GM18951 (cell line): ENCODE measurements at regions not wholly inside any gene's neighbourhood (a gene's known extent, or its start where the extent isn't known, plus 50 kb on each side); places are given as distances from the start of the nearest gene placed in this dataset.

Experiments used
- POLR2A ChIP-seq: IDR thresholded peaks from 4 replicates; pipeline ENCODE4 v1.6.1; 2011; ENCODE audit warnings: mild to moderate bottlenecking; ENCODE audit not compliant: insufficient read length, insufficient read depth; ENCODE audit errors: extremely low read depth
- in situ Hi-C: fragments of 300-500 bp; cut with MboI; formaldehyde crosslinking; loops from one replicate; pipeline ENCODE4 v1.12.0; 2022; ENCODE audit warnings: low sequenced_read_pairs, mixed read lengths, inconsistent platforms; ENCODE audit not compliant: unreplicated experiment

GRCh38 chr4:116603096-116603495 is 482.3 kb downstream of the TRAM1L1 start:
- TF ChIP-seq POLR2A, result no peak
- in situ Hi-C loops, result no loop called here

DNA sequence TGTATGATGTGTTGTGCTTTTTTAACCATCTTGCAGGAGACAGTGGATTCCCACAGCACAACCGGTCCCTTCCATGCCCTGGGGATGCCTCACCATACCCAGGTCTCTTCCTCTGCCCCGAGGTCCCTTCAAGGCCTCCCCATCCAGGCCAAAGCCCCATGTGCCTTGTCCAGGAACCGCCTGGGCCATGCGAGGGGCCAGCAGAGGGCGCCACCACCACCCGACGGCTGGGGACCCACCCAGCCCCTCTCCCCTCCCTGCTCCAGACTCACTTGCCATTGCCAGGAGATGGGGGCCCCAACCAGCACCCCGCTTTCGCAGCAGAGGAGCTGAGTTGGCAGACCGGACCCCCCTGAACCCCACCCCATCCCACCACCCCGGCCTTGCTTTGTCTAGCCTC is 485.5 kb downstream of the TRAM1L1 start:
- in situ Hi-C loops, result no loop called here
- TF ChIP-seq POLR2A, result no peak

DNA sequence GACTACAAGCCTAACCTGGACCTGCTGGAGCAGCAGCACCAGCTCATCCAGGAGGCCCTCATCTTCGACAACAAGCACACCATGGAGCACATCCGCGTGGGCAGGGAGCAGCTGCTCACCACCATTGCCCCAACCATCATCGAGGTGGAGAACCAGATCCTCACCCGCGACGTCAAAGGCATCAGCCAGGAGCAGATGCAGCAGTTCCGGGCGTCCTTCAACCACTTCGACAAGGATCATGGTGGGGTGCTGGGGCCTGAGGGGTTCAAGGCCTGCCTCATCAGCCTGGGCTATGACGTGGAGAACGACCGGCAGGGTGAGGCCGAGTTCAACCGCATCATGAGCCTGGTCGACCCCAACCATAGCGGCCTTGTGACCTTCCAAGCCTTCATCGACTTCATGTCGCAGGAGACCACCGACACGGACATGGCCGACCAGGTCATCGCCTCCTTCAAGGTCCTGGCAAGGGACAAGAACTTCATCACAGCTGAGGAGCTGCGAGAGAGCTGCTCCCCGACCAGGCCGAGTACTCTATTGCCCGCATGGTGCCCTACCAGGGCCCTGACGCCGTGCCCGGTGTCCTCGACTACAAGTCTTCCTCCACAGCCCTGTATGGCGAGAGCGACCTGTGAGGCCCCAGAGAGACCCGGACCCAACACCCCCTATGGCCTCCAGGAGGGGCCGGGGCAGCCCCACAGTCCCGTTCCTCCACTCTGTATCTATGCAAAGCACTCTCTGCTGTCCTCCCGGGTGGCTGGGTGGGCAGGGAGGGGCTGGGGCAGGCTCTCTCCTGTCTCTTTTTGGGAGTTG is 486.2 kb downstream of the TRAM1L1 start:
- no peak for TF ChIP-seq POLR2A
- in situ Hi-C loops, result no loop called here

GRCh38 chr4:116598155-116598979 is 487.0 kb downstream of the TRAM1L1 start:
- in situ Hi-C loops, result no loop called here
- no peak for TF ChIP-seq POLR2A

- in situ Hi-C loops, result no loop called here
- no peak for TF ChIP-seq POLR2A
These were observed 494.7 kb downstream of the TRAM1L1 start for GRCh38 chr4:116590648-116591047.

DNA sequence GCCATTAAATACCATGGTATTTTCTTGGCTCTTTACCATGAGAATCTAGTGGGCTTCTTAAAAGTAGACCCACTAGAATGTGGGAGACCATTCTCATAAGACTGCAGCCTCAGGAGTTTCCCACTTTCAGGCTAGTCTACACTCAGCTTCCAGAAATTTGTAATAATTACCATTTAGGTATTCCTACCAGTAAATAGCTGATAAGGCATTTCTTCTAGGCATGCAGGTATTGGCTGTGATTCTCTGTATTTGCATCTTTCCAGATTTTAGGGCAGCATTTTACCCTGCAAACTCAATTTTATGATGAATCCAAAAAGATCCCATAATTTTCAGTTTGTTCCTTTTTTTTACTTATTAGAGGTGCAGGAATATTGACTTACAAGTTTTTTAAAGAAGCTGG is 496.6 kb downstream of the TRAM1L1 start:
- in situ Hi-C loops, result no loop called here

GRCh38 chr4:116585246-116585645 is 500.1 kb downstream of the TRAM1L1 start:
- in situ Hi-C loops, result no loop called here
- TF ChIP-seq POLR2A, result no peak

More for the DNA sequence above, 496.6 kb downstream of the TRAM1L1 start:
- no peak for TF ChIP-seq POLR2A

GRCh38 chr4:116577321-116577720 is 508.1 kb downstream of the TRAM1L1 start:
- in situ Hi-C loops, result no loop called here
- TF ChIP-seq POLR2A, result no peak

GRCh38 chr4:116573540-116573939 is 511.8 kb downstream of the TRAM1L1 start:
- no peak for TF ChIP-seq POLR2A
- in situ Hi-C loops, result no loop called here

- TF ChIP-seq POLR2A, result no peak
- in situ Hi-C loops, result no loop called here
These were observed 523.6 kb downstream of the TRAM1L1 start for GRCh38 chr4:116561768-116562167.

DNA sequence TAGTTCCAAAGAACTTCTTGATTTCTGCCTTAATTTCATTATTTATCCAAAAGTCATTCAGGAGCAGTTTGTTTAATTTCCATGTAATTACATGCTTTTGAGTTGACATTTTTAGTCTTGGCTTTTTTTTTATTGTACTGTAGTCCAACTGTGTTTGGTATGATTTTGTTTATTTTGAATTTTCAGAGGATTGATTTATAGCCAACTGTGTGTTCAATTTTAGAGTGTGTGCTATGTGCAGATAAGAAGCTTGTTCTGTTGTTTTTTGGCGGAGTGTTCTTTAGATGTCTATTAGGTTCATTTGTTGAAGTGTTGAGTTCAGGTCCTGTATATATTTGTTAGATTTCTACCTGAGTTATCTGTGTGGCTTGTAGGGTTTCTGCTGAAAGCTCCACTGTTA is 533.6 kb downstream of the TRAM1L1 start:
- no peak for TF ChIP-seq POLR2A
- in situ Hi-C loops, result no loop called here

GRCh38 chr4:116547632-116548031 is 537.7 kb downstream of the TRAM1L1 start:
- in situ Hi-C loops, result no loop called here
- no peak for TF ChIP-seq POLR2A

- TF ChIP-seq POLR2A, result no peak
- in situ Hi-C loops, result no loop called here
These were observed 538.6 kb downstream of the TRAM1L1 start for GRCh38 chr4:116546759-116547158.

DNA sequence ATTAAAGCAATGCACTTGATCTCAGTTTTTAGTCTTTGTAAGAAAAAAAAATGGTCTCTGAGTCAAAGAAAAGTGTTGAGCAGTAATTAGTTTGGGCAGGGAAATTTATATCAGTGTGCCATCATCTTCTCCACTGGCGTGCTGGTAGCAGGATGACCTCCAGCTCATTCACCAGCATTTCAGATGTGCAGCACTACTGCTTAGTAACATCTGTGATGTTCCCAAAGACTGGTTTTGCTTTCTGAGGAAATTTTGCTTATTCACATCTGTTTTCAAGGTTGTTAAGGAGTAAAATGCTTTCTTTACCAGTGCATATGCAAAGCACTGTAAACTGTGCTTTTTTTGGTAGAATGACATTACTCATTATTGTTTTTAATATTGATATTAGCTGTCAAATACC is 540.4 kb downstream of the TRAM1L1 start:
- in situ Hi-C loops, result no loop called here
- no peak for TF ChIP-seq POLR2A

DNA sequence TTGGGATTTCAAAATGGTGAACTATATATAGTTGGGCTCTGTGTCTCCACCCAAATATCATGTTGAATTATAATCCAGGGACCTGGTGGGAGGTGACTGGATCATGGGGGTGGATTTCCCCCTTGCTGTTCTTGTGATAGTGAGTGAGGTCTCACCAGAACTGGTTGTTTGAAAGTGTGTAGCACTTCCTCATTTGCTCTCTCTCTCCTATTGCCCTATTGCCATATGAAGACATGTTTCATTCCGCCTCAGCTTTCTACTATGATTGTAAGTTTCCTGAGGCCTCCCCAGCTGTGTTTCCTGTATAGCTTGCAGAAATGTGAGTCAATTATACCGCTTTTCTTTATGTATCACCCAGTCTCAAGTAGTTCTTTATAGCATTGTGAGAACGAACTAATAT is 545.6 kb downstream of the TRAM1L1 start:
- in situ Hi-C loops, result no loop called here
- TF ChIP-seq POLR2A, result no peak
